Right lobe of liver (tissue), 6 donors: ENCODE measurements at regions not wholly inside any gene's neighbourhood (a gene's known extent, or its start where the extent isn't known, plus 50 kb on each side); places are given as distances from the start of the nearest gene placed in this dataset.
"Not testable (repeated sequence)": the region's sequence is repeated elsewhere in the genome, so short reads cannot be mapped to it uniquely, and the experiment has no call there.

Experiments
- ATAC-seq, 4 donors: fragments of 200-7000 bp; cut with Tn5 transposase; one replicate each; pipeline ENCODE4 v1.9.1; 2020; ENCODE audit warnings: mild to moderate bottlenecking in 4 of 4, moderate library complexity in 4 of 4
- DNase-seq, 3 donors: peaks; one replicate each; pipeline ENCODE4 v3.0.0-alpha.2; 2020
- H3K27ac ChIP-seq, 3 donors: fragments of 200-600 bp; one replicate each; pipeline ENCODE4 v1.8.0; 2022
- H3K27me3 ChIP-seq, 2 donors: fragments of 200-600 bp; one replicate each; pipeline ENCODE4 v1.8.0; 2022
- H3K36me3 ChIP-seq, 4 donors: fragments of 200-600 bp; sonication (generic) in 1 of 4; one replicate each; pipeline versions ENCODE4 v1.5.1 to v1.8.0; 2017 to 2022; ENCODE audit warnings: control low read depth in 1 of 4
- H3K4me1 ChIP-seq, 4 donors: fragments of 200-600 bp; sonication (generic) in 1 of 4; one replicate each; pipeline versions ENCODE4 v1.5.1 to v1.8.0; 2017 to 2022; ENCODE audit warnings: control low read depth in 1 of 4
- H3K4me3 ChIP-seq, 3 donors: fragments of 200-600 bp; one replicate each; pipeline ENCODE4 v1.8.0; 2022
- H3K9me3 ChIP-seq, 4 donors: fragments of 200-600 bp; sonication (generic) in 1 of 4; one replicate each; pipeline versions ENCODE4 v1.5.1 to v1.8.0; 2017 to 2022; ENCODE audit warnings: control low read depth in 1 of 4
- POLR2A ChIP-seq: fragments of 450-650 bp; IDR thresholded peaks from one replicate; pipeline ENCODE4 v1.6.1; 2017; ENCODE audit warnings: antibody characterized with exemption, mild to moderate bottlenecking
- WGBS: methylation state at CpG from one replicate; pipeline ENCODE4 v1.1.6; 2018; ENCODE audit warnings: low coverage, low lambda C conversion rate; ENCODE audit not compliant: insufficient coverage; ENCODE audit errors: missing lambda C conversion rate; 5-methylcytosine and 5-hydroxymethylcytosine counted together
- intact Hi-C, 2 donors: fragments of 100-400 bp; cut with DNase I; formaldehyde crosslinking; loops; one replicate each; pipeline versions ENCODE4 v1.11.2 to v1.14.1; 2022
- TF ChIP-seq, protein P1 (sequence below), 4 donors: fragments of 200-600 bp in 3 of 4; fragments of 450-650 bp in 1 of 4; IDR thresholded peaks; one replicate each; pipeline versions ENCODE4 v1.5.1 to v1.8.0; 2016 to 2022; ENCODE audit warnings: antibody characterized with exemption in 4 of 4, mild to moderate bottlenecking in 2 of 4
- donor health status: DM: no; HTN: yes; CAD: no.
- donor health status: DM: no; HTN: no; CAD: no.
- donor health status: DM: no; HTN: no; CAD: no.
- donor health status: DM: no; HTN: yes; CAD: no.
- donor health status: DM: no; HTN: yes; CAD: no.

- ATAC-seq (no peak), DNase-seq (peak in 1 of 3 donors; percentile 10)
- WGBS = 45% methylated on average over 18 of the region's 27 CpGs
- Histone ChIP-seq H3K36me3 (no peaks in the 10 kb centered on the region), H3K4me3 (no peak overlapping the region), H3K27ac (no peak overlapping the region), H3K27me3 (no peaks in the 10 kb centered on the region), H3K4me1 (no peaks in the 10 kb centered on the region), H3K9me3 (no peaks in the 10 kb centered on the region)
- intact Hi-C loops = no loop called here
- TF ChIP-seq POLR2A = no peak
- TF ChIP-seq, protein P1, sequence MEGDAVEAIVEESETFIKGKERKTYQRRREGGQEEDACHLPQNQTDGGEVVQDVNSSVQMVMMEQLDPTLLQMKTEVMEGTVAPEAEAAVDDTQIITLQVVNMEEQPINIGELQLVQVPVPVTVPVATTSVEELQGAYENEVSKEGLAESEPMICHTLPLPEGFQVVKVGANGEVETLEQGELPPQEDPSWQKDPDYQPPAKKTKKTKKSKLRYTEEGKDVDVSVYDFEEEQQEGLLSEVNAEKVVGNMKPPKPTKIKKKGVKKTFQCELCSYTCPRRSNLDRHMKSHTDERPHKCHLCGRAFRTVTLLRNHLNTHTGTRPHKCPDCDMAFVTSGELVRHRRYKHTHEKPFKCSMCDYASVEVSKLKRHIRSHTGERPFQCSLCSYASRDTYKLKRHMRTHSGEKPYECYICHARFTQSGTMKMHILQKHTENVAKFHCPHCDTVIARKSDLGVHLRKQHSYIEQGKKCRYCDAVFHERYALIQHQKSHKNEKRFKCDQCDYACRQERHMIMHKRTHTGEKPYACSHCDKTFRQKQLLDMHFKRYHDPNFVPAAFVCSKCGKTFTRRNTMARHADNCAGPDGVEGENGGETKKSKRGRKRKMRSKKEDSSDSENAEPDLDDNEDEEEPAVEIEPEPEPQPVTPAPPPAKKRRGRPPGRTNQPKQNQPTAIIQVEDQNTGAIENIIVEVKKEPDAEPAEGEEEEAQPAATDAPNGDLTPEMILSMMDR (IDR thresholded peaks at IDR 0.05) = no peak
These were observed 524.8 kb downstream of the KCNJ18 start for GRCh38 chr17:22217135-22217534.

DNA sequence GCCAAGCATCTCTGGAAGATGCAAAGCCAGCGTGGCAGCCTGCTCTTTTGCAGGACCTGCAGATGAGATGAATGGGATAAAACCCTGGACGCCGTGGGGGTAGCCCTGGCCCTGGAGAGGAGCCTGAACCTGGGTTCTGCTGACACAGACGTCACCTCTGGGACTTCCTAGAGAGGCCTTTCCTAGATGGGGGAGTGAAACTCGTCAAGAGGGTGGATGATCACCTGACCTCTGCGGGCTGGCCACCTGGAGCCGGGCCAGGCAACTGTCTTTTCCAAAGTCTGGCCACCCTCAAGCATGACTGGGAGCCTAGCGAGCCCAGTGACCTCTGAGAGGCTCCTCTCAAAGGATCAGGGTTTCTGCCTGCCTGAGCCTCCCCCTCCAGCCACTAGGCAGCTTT is 529.0 kb downstream of the KCNJ18 start:
- no peaks in the 10 kb centered on the region for H3K36me3 ChIP-seq
- intact Hi-C loops = no loop called here
- TF ChIP-seq, protein P1 (IDR thresholded peaks at IDR 0.05) = no peak
- TF ChIP-seq POLR2A = no peak
- no peaks in the 10 kb centered on the region for H3K4me1 ChIP-seq
- H3K9me3 ChIP-seq = no peaks in the 10 kb centered on the region
- no peak for ATAC-seq
- H3K27ac ChIP-seq = no peak overlapping the region
- 48% methylated on average over 6 of the region's 8 CpGs for WGBS
- peak in 1 of 3 donors; percentile 28 for DNase-seq
- H3K27me3 ChIP-seq = no peaks in the 10 kb centered on the region
- H3K4me3 ChIP-seq = no peak overlapping the region

DNA sequence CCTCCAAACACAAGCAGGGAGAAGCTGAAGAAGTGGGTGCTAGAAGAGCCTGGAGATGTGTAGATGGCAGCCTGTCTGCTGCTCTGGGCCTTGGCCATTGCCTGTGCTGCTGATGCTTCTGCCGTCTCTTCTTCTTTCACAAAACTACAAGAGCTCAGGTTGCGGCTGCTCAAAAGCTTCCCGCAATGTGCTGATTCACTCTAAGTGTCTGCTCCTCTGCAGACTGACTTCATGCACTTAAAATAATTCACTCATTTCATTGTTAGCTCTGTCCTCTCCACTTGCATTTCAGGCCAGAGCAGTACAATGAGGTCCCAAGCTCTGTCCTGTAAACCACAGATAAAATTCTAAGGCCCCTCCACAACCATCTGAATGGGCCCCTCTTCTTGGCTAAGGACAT is 534.2 kb downstream of the KCNJ18 start:
- DNase-seq, H3K9me3 ChIP-seq, H3K36me3 ChIP-seq, H3K4me3 ChIP-seq, H3K4me1 ChIP-seq, ATAC-seq, H3K27ac ChIP-seq, intact Hi-C loops, H3K27me3 ChIP-seq: not testable (repeated sequence)
- 100% methylated on average over 2 of the region's 3 CpGs for WGBS

DNA sequence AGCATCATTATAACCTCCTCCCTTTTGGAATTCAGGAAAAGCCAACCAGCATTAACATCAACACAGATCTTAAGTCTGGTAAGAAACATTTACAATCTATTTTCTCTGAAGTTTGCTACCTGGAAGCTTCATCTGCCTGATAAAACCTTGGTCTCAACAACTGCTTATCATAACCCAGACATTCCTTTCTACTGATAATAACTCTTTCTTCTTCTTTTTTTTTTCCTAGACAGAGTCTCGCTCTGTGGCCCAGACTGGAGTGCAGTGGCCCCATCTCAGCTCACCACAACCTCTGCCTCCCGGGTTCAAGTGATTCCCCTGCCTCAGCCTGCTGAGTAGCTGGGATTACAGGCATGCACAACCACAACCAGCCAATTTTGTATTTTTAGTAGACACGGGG is 534.6 kb downstream of the KCNJ18 start:
- DNase-seq, H3K36me3 ChIP-seq, H3K4me3 ChIP-seq, H3K9me3 ChIP-seq, H3K27me3 ChIP-seq, intact Hi-C loops, H3K27ac ChIP-seq, H3K4me1 ChIP-seq, ATAC-seq: not testable (repeated sequence)
- WGBS = 24% methylated on average over 2 of the region's 3 CpGs

DNA sequence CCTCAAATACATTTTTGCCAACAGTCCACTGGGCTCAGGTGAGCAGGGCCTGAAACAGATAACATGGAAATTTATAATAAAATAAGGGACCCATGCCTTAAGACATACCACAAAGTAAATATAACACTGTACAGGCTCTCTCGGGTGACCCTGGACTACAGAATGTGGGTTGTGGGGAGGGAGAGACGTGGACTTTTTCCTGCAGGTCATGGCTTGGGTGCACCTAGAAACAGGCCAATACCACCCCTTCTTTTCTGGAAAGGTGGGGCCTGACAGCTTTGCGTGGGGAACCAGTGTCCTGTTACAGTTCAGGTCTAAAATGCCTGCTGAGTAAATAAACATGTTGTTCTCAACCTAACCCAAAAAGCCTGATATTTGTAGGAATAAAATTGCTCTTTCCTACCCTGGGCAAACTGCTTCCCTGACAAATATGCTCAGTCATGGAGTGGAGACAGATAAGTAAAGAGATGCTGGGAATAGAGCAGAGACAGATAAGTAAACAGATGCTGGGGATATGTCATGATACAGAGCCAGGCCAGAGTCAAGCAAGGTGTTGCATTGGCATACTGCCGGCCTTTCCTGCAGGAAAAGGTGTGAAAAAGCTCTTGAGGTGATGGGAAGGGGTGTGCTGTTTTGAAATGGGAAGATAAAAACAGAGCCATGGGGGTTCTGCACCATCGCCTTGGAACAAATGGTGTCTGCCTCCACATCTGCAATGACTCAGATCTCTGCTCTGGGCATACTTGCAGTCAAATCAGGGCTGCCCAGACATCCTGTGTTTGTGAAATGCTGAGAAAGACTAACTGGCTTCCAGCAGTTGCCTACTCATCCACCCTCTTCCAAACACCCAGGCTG is 535.6 kb downstream of the KCNJ18 start:
- H3K27me3 ChIP-seq, H3K4me1 ChIP-seq, H3K27ac ChIP-seq, intact Hi-C loops, H3K4me3 ChIP-seq, H3K36me3 ChIP-seq, H3K9me3 ChIP-seq: not testable (repeated sequence)
- DNase-seq (peak in 1 of 3 donors; percentile 14), ATAC-seq (peak in 3 of 4 donors; percentile 63 to 81 (median 78))
- WGBS = 54% methylated on average over 5 of the region's 5 CpGs

DNA sequence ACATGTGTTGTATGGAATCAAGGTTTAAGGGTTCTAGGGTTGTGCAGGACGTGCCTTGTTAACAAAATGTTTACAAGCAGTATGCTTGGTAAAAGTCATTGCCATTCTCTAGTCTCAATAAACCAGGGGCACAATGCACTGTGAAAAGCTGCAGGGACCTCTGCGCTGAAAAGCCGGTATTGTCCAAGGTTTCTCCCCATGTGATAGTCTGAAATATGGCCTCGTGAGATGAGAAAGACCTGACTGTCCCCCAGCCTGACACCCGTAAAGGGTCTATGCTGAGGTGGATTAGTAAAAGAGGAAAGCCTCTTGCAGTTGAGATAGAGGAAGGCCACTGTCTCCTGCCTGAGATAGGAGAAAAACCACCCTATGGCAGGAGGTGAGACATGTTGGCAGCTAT is 537.5 kb downstream of the KCNJ18 start:
- H3K36me3 ChIP-seq, intact Hi-C loops, H3K27me3 ChIP-seq, ATAC-seq, H3K4me1 ChIP-seq, H3K9me3 ChIP-seq, H3K27ac ChIP-seq, H3K4me3 ChIP-seq, DNase-seq: not testable (repeated sequence)
- 57% methylated on average over 5 of the region's 5 CpGs for WGBS
